Lower leg skin (tissue), 4 donors: ENCODE measurements at regions not wholly inside any gene's neighbourhood (a gene's known extent, or its start where the extent isn't known, plus 50 kb on each side); places are given as distances from the start of the nearest gene placed in this dataset.
"Not testable (repeated sequence)": the region's sequence is repeated elsewhere in the genome, so short reads cannot be mapped to it uniquely, and the experiment has no call there.

Experiments used
- DNase-seq, 2 donors: peaks; one replicate each; pipeline ENCODE4 v3.0.0-alpha.2; 2019; ENCODE audit warnings: low spot score in 2 of 2
- H3K4me3 ChIP-seq: fragments of 200-600 bp; sonication (generic); 2 replicates; pipeline ENCODE4 v1.5.1; 2017; ENCODE audit warnings: mild to moderate bottlenecking, low read depth; ENCODE audit not compliant: poor library complexity, severe bottlenecking
- CTCF ChIP-seq, 3 donors: fragments of 450-650 bp; IDR thresholded peaks; one replicate each; pipeline ENCODE4 v1.5.1; 2016; ENCODE audit warnings: antibody characterized with exemption in 3 of 3, mild to moderate bottlenecking in 3 of 3, moderate library complexity in 2 of 3
- POLR2A ChIP-seq, 2 donors: fragments of 450-650 bp; IDR thresholded peaks; one replicate each; pipeline ENCODE4 v1.6.1; 2016 to 2017; ENCODE audit warnings: antibody characterized with exemption in 2 of 2, mild to moderate bottlenecking in 1 of 2, moderate library complexity in 1 of 2
- WGBS, 2 donors: methylation state at CpG; one replicate each; pipeline ENCODE4 v1.1.5; 2018; 5-methylcytosine and 5-hydroxymethylcytosine counted together
- intact Hi-C: fragments of 100-400 bp; cut with DNase I; formaldehyde crosslinking; loops from one replicate; pipeline ENCODE4 v1.15.0; 2023; ENCODE audit warnings: low total_unique reads

- no peak for TF ChIP-seq POLR2A (IDR thresholded peaks at IDR 0.05)
- no peak for TF ChIP-seq CTCF (IDR thresholded peaks at IDR 0.05)
- DNase-seq: no peak
- intact Hi-C loops: no loop called here
- no peak overlapping the region for H3K4me3 ChIP-seq
- WGBS, 2 donors: 47 to 62% methylated on average over 2 of the region's 2 CpGs
Observed at GRCh38 chr16:72590151-72590937, 418.4 kb upstream of the PMFBP1 start.

GRCh38 chr16:72588551-72588950 is 416.6 kb upstream of the PMFBP1 start:
- no peak for DNase-seq
- intact Hi-C loops: no loop called here
- TF ChIP-seq CTCF (IDR thresholded peaks at IDR 0.05) (no peak), POLR2A (IDR thresholded peaks at IDR 0.05) (no peak)
- WGBS, 2 donors: 78% methylated on average over 2 of the region's 2 CpGs
- no peak overlapping the region for H3K4me3 ChIP-seq

- H3K4me3 ChIP-seq, intact Hi-C loops: not testable (repeated sequence)
- WGBS, 2 donors: 94% methylated on average over 9 of the region's 9 CpGs
Observed at GRCh38 chr16:72578061-72578460, 406.1 kb upstream of the PMFBP1 start.

GRCh38 chr16:72576189-72576588 is 404.2 kb upstream of the PMFBP1 start:
- intact Hi-C loops: no loop called here
- TF ChIP-seq POLR2A (IDR thresholded peaks at IDR 0.05): no peak
- no peak for TF ChIP-seq CTCF (IDR thresholded peaks at IDR 0.05)
- DNase-seq: no peak
- 92 to 93% methylated on average over 3 of the region's 3 CpGs for WGBS, 2 donors
- no peak overlapping the region for H3K4me3 ChIP-seq

More at GRCh38 chr16:72578061-72578460, 406.1 kb upstream of the PMFBP1 start:
- not testable (repeated sequence) for DNase-seq

- H3K4me3 ChIP-seq: no peak overlapping the region
- TF ChIP-seq CTCF (IDR thresholded peaks at IDR 0.05): no peak
- no peak for TF ChIP-seq POLR2A (IDR thresholded peaks at IDR 0.05)
- WGBS, 2 donors: 87 to 92% methylated on average over 7 of the region's 7 CpGs
- intact Hi-C loops: no loop called here
- DNase-seq: no peak
Observed at GRCh38 chr16:72569677-72570076, 397.7 kb upstream of the PMFBP1 start.

- intact Hi-C loops: no loop called here
- DNase-seq: no peak
- 71 to 92% methylated on average over 1 of the region's 1 CpG for WGBS, 2 donors
Observed at GRCh38 chr16:72568502-72568901, 396.5 kb upstream of the PMFBP1 start.

More at GRCh38 chr16:72568502-72568901, 396.5 kb upstream of the PMFBP1 start:
- no peak overlapping the region for H3K4me3 ChIP-seq
- TF ChIP-seq POLR2A (IDR thresholded peaks at IDR 0.05) (no peak), CTCF (IDR thresholded peaks at IDR 0.05) (no peak)
